ENCODE measurements at regions not wholly inside any gene's neighbourhood (a gene's known extent, or its start where the extent isn't known, plus 50 kb on each side); places are given as distances from the start of the nearest gene placed in this dataset.

- POLR2A ChIA-PET: no interaction called here
- intact Hi-C loops (cut with micrococcal nuclease): no loop called here
Observed at GRCh38 chr14:29444805-29445204, 482.8 kb downstream of the PRKD1 start.

GRCh38 chr14:29446971-29447370, 480.7 kb downstream of the PRKD1 start:
- H3K27me3 Mint-ChIP-seq: no peaks in the 10 kb centered on the region
- DNase-seq (no peak), ATAC-seq (ENCODE audit: low read depth) (no peak)
- H3K36me3 Mint-ChIP-seq (ENCODE audit: low read depth): no peaks in the 10 kb centered on the region
- ChIA-PET POLR2A (no interaction called here), CTCF (no interaction called here)
- H3K4me3 Mint-ChIP-seq: no peak overlapping the region
- intact Hi-C loops (cut with micrococcal nuclease): no loop called here
- no peak overlapping the region for H3K27ac Mint-ChIP-seq
- H3K9me3 Mint-ChIP-seq: no peaks in the 10 kb centered on the region
- no peak for TF ChIP-seq CTCF (IDR thresholded peaks at IDR 0.05)
- H3K4me1 Mint-ChIP-seq: no peaks in the 10 kb centered on the region

More at GRCh38 chr14:29444805-29445204, 482.8 kb downstream of the PRKD1 start:
- Mint-ChIP-seq H3K27me3 (no peaks in the 10 kb centered on the region), H3K4me1 (no peaks in the 10 kb centered on the region), H3K9me3 (no peaks in the 10 kb centered on the region), H3K4me3 (no peak overlapping the region), H3K36me3 (ENCODE audit: low read depth) (no peaks in the 10 kb centered on the region), H3K27ac (no peak overlapping the region)
- no peak for TF ChIP-seq CTCF (IDR thresholded peaks at IDR 0.05)
- DNase-seq (no peak), ATAC-seq (ENCODE audit: low read depth) (no peak)
- CTCF ChIA-PET: no interaction called here

- no peaks in the 10 kb centered on the region for H3K36me3 Mint-ChIP-seq (ENCODE audit: low read depth)
- no peak for TF ChIP-seq CTCF (IDR thresholded peaks at IDR 0.05)
- no peak overlapping the region for H3K4me3 Mint-ChIP-seq
- DNase-seq (no peak), ATAC-seq (ENCODE audit: low read depth) (no peak)
- CTCF ChIA-PET: no interaction called here
- H3K9me3 Mint-ChIP-seq: no peaks in the 10 kb centered on the region
- no peak overlapping the region for H3K27ac Mint-ChIP-seq
- POLR2A ChIA-PET: no interaction called here
- no peaks in the 10 kb centered on the region for H3K27me3 Mint-ChIP-seq
- intact Hi-C loops (cut with micrococcal nuclease): no loop called here
- H3K4me1 Mint-ChIP-seq: no peaks in the 10 kb centered on the region
Observed at GRCh38 chr14:29451941-29452340, 475.7 kb downstream of the PRKD1 start.

- ChIA-PET CTCF (no interaction called here), POLR2A (no interaction called here)
- no peak overlapping the region for H3K27ac Mint-ChIP-seq
Observed at GRCh38 chr14:29453045-29453444, 474.6 kb downstream of the PRKD1 start.

GRCh38 chr14:29454026-29454693, 473.5 kb downstream of the PRKD1 start:
- no peak for DNase-seq
- POLR2A ChIA-PET: no interaction called here

More at GRCh38 chr14:29453045-29453444, 474.6 kb downstream of the PRKD1 start:
- no peak for DNase-seq
- no peaks in the 10 kb centered on the region for H3K9me3 Mint-ChIP-seq
- intact Hi-C loops (cut with micrococcal nuclease): no loop called here
- no peaks in the 10 kb centered on the region for H3K27me3 Mint-ChIP-seq
- no peaks in the 10 kb centered on the region for H3K36me3 Mint-ChIP-seq (ENCODE audit: low read depth)
- ATAC-seq (ENCODE audit: low read depth): no peak
- no peaks in the 10 kb centered on the region for H3K4me1 Mint-ChIP-seq
- no peak for TF ChIP-seq CTCF (IDR thresholded peaks at IDR 0.05)
- H3K4me3 Mint-ChIP-seq: no peak overlapping the region

More at GRCh38 chr14:29454026-29454693, 473.5 kb downstream of the PRKD1 start:
- intact Hi-C loops (cut with micrococcal nuclease): no loop called here
- Mint-ChIP-seq H3K36me3 (ENCODE audit: low read depth) (no peaks in the 10 kb centered on the region), H3K27me3 (no peaks in the 10 kb centered on the region), H3K4me1 (no peaks in the 10 kb centered on the region), H3K27ac (no peak overlapping the region), H3K9me3 (no peaks in the 10 kb centered on the region), H3K4me3 (no peak overlapping the region)
- CTCF ChIA-PET: no interaction called here
- ATAC-seq (ENCODE audit: low read depth): no peak
- no peak for TF ChIP-seq CTCF (IDR thresholded peaks at IDR 0.05)

All from activated B cell treated with CpG ODN at 0.5 μM for 24 hours (primary cell).